A549 (cell line): ENCODE measurements at regions not wholly inside any gene's neighbourhood (a gene's known extent, or its start where the extent isn't known, plus 50 kb on each side); places are given as distances from the start of the nearest gene placed in this dataset.

Experiments used
- CHD2 ChIP-seq: fragments of 150-350 bp; IDR thresholded peaks from 2 replicates; pipeline ENCODE4 v1.6.1; 2014; ENCODE audit warnings: low read length; ENCODE audit not compliant: partially characterized antibody
- ESRRA ChIP-seq: fragments of 150-350 bp; IDR thresholded peaks from 2 replicates; pipeline ENCODE4 v1.6.1; 2014; ENCODE audit warnings: mild to moderate bottlenecking, low read length, borderline replicate concordance
- HOXA7 ChIP-seq: fragments of 250-450 bp; sonication (Bioruptor Pico); IDR thresholded peaks from 2 replicates; pipeline ENCODE4 v1.5.0; 2020; ENCODE audit warnings: mild to moderate bottlenecking, moderate library complexity
- KDM1A ChIP-seq: fragments of 200-600 bp; sonication (generic); IDR thresholded peaks from 2 replicates; pipeline ENCODE4 v1.6.1; 2016; ENCODE audit warnings: low read depth, mild to moderate bottlenecking
- POLR2A ChIP-seq: IDR thresholded peaks from 2 replicates; pipeline ENCODE4 v1.6.1; 2012; ENCODE audit warnings: mild to moderate bottlenecking, low read length
- RAD21 ChIP-seq, 2 experiments: fragments of >200 bp in 1 of 2; sonication (Bioruptor Twin) in 1 of 2; formaldehyde crosslinking in 1 of 2; IDR thresholded peaks in 1 of 2; conservative IDR thresholded peaks in 1 of 2; 2 replicates in 1 of 2; 3 replicates in 1 of 2; pipeline ENCODE4 v1.6.1; 2012 to 2018; ENCODE audit warnings: inconsistent platforms in 1 of 2
- ZFP36 ChIP-seq: fragments of 450-650 bp; IDR thresholded peaks from 2 replicates; pipeline ENCODE4 v1.6.1; 2014; ENCODE audit warnings: borderline replicate concordance; ENCODE audit not compliant: partially characterized antibody
- TF ChIP-seq, protein P1 (sequence below): fragments of >200 bp; sonication (Bioruptor Twin); formaldehyde crosslinking; IDR thresholded peaks from 3 replicates; pipeline ENCODE4 v1.6.1; 2016
- TF ChIP-seq, protein P2 (sequence below): fragments of >200 bp; sonication (Bioruptor Twin); formaldehyde crosslinking; IDR thresholded peaks from 3 replicates; pipeline ENCODE4 v1.5.1; 2016

DNA sequence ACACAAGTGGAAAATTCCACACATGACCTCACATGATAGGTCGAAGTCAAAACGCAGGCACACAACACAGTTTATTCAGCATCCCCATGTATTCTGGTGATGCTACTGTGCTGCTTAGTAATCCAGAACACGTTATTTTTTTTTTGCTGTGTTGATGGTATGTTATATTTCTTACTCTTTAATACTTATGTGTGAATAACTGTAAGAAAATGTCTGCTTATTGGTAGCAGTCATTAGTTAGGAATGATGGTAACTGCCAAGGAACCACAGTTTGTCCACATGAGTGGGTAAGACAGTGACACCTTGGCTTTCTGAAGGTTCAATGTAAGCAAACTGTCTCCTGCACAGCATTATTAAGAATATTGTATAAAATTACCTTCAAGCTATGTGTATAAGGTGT, 107.7 kb upstream of the DAPK1 start:
- TF ChIP-seq CHD2 (no peak), ZFP36 (no peak), POLR2A (no peak), KDM1A (no peak), RAD21 (conservative IDR thresholded peaks at IDR 0.05 in 1 of 2, IDR thresholded peaks at IDR 0.05 in 1 of 2) (no peak), HOXA7 (CRISPR knock-in tag) (no peak), ESRRA (no peak)
- TF ChIP-seq, protein P1, sequence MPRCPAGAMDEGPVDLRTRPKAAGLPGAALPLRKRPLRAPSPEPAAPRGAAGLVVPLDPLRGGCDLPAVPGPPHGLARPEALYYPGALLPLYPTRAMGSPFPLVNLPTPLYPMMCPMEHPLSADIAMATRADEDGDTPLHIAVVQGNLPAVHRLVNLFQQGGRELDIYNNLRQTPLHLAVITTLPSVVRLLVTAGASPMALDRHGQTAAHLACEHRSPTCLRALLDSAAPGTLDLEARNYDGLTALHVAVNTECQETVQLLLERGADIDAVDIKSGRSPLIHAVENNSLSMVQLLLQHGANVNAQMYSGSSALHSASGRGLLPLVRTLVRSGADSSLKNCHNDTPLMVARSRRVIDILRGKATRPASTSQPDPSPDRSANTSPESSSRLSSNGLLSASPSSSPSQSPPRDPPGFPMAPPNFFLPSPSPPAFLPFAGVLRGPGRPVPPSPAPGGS: no peak
- TF ChIP-seq, protein P2, sequence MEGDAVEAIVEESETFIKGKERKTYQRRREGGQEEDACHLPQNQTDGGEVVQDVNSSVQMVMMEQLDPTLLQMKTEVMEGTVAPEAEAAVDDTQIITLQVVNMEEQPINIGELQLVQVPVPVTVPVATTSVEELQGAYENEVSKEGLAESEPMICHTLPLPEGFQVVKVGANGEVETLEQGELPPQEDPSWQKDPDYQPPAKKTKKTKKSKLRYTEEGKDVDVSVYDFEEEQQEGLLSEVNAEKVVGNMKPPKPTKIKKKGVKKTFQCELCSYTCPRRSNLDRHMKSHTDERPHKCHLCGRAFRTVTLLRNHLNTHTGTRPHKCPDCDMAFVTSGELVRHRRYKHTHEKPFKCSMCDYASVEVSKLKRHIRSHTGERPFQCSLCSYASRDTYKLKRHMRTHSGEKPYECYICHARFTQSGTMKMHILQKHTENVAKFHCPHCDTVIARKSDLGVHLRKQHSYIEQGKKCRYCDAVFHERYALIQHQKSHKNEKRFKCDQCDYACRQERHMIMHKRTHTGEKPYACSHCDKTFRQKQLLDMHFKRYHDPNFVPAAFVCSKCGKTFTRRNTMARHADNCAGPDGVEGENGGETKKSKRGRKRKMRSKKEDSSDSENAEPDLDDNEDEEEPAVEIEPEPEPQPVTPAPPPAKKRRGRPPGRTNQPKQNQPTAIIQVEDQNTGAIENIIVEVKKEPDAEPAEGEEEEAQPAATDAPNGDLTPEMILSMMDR: no peak
